ENCODE measurements at regions not wholly inside any gene's neighbourhood (a gene's known extent, or its start where the extent isn't known, plus 50 kb on each side); places are given as distances from the start of the nearest gene placed in this dataset.

- TF ChIP-seq EZH2 (IDR thresholded peaks at IDR 0.05; ENCODE audit: borderline replicate concordance, insufficient read depth, low read length, poor library complexity, severe bottlenecking) (no peak), EP300 (conservative IDR thresholded peaks at IDR 0.05; ENCODE audit: poor library complexity, severe bottlenecking) (no peak), RAD21 (conservative IDR thresholded peaks at IDR 0.05) (no peak), CTCF (IDR thresholded peaks at IDR 0.05; ENCODE audit: poor library complexity, severe bottlenecking) (no peak), TAF1 (IDR thresholded peaks at IDR 0.05; ENCODE audit: low read depth) (no peak), REST (IDR thresholded peaks at IDR 0.05; ENCODE audit: borderline replicate concordance) (no peak), POLR2AphosphoS5 (IDR thresholded peaks at IDR 0.05) (no peak)
Observed at GRCh38 chr4:132169660-132170059, 979.4 kb upstream of the PCDH10 start.
